Adrenal gland (tissue), 9 donors: ENCODE measurements at regions not wholly inside any gene's neighbourhood (a gene's known extent, or its start where the extent isn't known, plus 50 kb on each side); places are given as distances from the start of the nearest gene placed in this dataset.

Experiments
- DNase-seq, 7 donors: peaks; one replicate each; pipeline ENCODE4 v3.0.0-alpha.2; 2019 to 2020
- H3K27ac ChIP-seq, 5 donors: fragments of 200-600 bp; sonication (generic) in 4 of 5; 1 replicate in 3 of 5; 2 replicates in 2 of 5; pipeline versions ENCODE4 v1.5.1 to v1.8.0; 2016 to 2020; ENCODE audit warnings: mild to moderate bottlenecking in 1 of 5
- H3K27me3 ChIP-seq: fragments of 200-600 bp; 2 replicates; pipeline ENCODE4 v1.8.0; 2021
- H3K36me3 ChIP-seq, 2 donors: fragments of 200-600 bp; replicated peaks in 1 of 2; 1 replicate in 1 of 2; 2 replicates in 1 of 2; pipeline versions ENCODE4 v1.5.1 to v1.8.0; 2018 to 2022
- H3K4me1 ChIP-seq, 2 donors: fragments of 200-600 bp; replicated peaks in 1 of 2; 1 replicate in 1 of 2; 2 replicates in 1 of 2; pipeline versions ENCODE4 v1.5.1 to v1.8.0; 2018 to 2021
- H3K4me3 ChIP-seq, 4 donors: fragments of 200-600 bp; sonication (generic) in 3 of 4; one replicate each; pipeline ENCODE4 v1.5.1; 2016 to 2018
- H3K9me3 ChIP-seq, 3 donors: fragments of 200-600 bp; sonication (generic) in 1 of 3; replicated peaks in 1 of 3; 1 replicate in 2 of 3; 2 replicates in 1 of 3; pipeline versions ENCODE4 v1.5.1 to v1.8.0; 2016 to 2021
- CTCF ChIP-seq, 6 experiments: fragments of 450-650 bp in 4 of 6; fragments of 200-600 bp in 2 of 6; sonication (generic) in 1 of 6; IDR thresholded peaks; 1 replicate in 5 of 6; 2 replicates in 1 of 6; pipeline versions ENCODE4 v1.5.1 to v1.8.0; 2016 to 2021; ENCODE audit warnings: antibody characterized with exemption in 6 of 6, mild to moderate bottlenecking in 2 of 6, moderate library complexity in 1 of 6
- POLR2A ChIP-seq, 2 donors: fragments of 450-650 bp; IDR thresholded peaks; one replicate each; pipeline ENCODE4 v1.6.1; 2017; ENCODE audit warnings: antibody characterized with exemption in 2 of 2, mild to moderate bottlenecking in 2 of 2, moderate library complexity in 1 of 2
- WGBS, 4 donors: extraction: QIAGEN DNeasy Blood & Tissue Kit in 2 of 4; methylation state at CpG; one replicate each; pipeline versions ENCODE4 v1.1.5 to v1.1.7; 2013 to 2017; 5-methylcytosine and 5-hydroxymethylcytosine counted together
- intact Hi-C, 2 donors: fragments of 100-400 bp; cut with DNase I; formaldehyde crosslinking; loops; one replicate each; pipeline versions ENCODE4 v1.14.1 to v1.15.0; 2022 to 2023
- donor health status: healthy with polysubstance abuse.
- donor health status: Bipolar disorder and iron deficiency.
- donor health status: DM: yes; HTN: yes; CAD: no.
- donor health status: DM: no; HTN: no; CAD: no.
- donor health status: DM: no; HTN: no; CAD: no.

GRCh38 chr11:87662287-87662686 lies 513.0 kb downstream of the RAB38 start:
- Histone ChIP-seq H3K9me3 (no peaks in the 10 kb centered on the region), H3K4me3 (no peak overlapping the region), H3K36me3 (no peaks in the 10 kb centered on the region), H3K27ac (no peak overlapping the region), H3K27me3 (no peaks in the 10 kb centered on the region), H3K4me1 (no peaks in the 10 kb centered on the region)
- no peak for DNase-seq
- intact Hi-C loops, result no loop called here
- TF ChIP-seq POLR2A (IDR thresholded peaks at IDR 0.05) (no peak), CTCF (IDR thresholded peaks at IDR 0.05) (no peak)

GRCh38 chr11:87660926-87661660 lies 514.1 kb downstream of the RAB38 start:
- TF ChIP-seq CTCF (IDR thresholded peaks at IDR 0.05) (no peak), POLR2A (IDR thresholded peaks at IDR 0.05) (no peak)
- H3K36me3 ChIP-seq, result no peaks in the 10 kb centered on the region
- H3K4me1 ChIP-seq, result no peaks in the 10 kb centered on the region
- H3K4me3 ChIP-seq, result no peak overlapping the region
- WGBS, 4 donors, result 67 to 74% (median 71%) methylated on average over 5 of the region's 5 CpGs
- H3K9me3 ChIP-seq, result no peaks in the 10 kb centered on the region
- H3K27ac ChIP-seq, result no peak overlapping the region
- H3K27me3 ChIP-seq, result no peaks in the 10 kb centered on the region
- intact Hi-C loops, result no loop called here
- no peak for DNase-seq

- H3K27me3 ChIP-seq, result no peaks in the 10 kb centered on the region
- H3K4me1 ChIP-seq, result no peaks in the 10 kb centered on the region
- no peak overlapping the region for H3K4me3 ChIP-seq
- TF ChIP-seq CTCF (IDR thresholded peaks at IDR 0.05) (no peak), POLR2A (IDR thresholded peaks at IDR 0.05) (no peak)
- DNase-seq, result no peak
- H3K36me3 ChIP-seq, result no peaks in the 10 kb centered on the region
- H3K9me3 ChIP-seq, result no peaks in the 10 kb centered on the region
- H3K27ac ChIP-seq, result no peak overlapping the region
- intact Hi-C loops, result no loop called here
- 77 to 87% (median 86%) methylated on average over 5 of the region's 5 CpGs for WGBS, 4 donors
These were observed 515.4 kb downstream of the RAB38 start for GRCh38 chr11:87659807-87660206.

- H3K4me1 ChIP-seq, result no peaks in the 10 kb centered on the region
- no peaks in the 10 kb centered on the region for H3K9me3 ChIP-seq
- DNase-seq, result no peak
- TF ChIP-seq CTCF (IDR thresholded peaks at IDR 0.05), result no peak
- no peak for TF ChIP-seq POLR2A (IDR thresholded peaks at IDR 0.05)
- H3K27me3 ChIP-seq, result no peaks in the 10 kb centered on the region
- H3K36me3 ChIP-seq, result no peaks in the 10 kb centered on the region
- WGBS, 4 donors, result 91 to 96% (median 94%) methylated on average over 1 of the region's 1 CpG
- intact Hi-C loops, result no loop called here
- no peak overlapping the region for H3K4me3 ChIP-seq
- no peak overlapping the region for H3K27ac ChIP-seq
These were observed 529.6 kb downstream of the RAB38 start for GRCh38 chr11:87645626-87646025.
